ENCODE measurements at regions not wholly inside any gene's neighbourhood (a gene's known extent, or its start where the extent isn't known, plus 50 kb on each side); places are given as distances from the start of the nearest gene placed in this dataset.

DNA sequence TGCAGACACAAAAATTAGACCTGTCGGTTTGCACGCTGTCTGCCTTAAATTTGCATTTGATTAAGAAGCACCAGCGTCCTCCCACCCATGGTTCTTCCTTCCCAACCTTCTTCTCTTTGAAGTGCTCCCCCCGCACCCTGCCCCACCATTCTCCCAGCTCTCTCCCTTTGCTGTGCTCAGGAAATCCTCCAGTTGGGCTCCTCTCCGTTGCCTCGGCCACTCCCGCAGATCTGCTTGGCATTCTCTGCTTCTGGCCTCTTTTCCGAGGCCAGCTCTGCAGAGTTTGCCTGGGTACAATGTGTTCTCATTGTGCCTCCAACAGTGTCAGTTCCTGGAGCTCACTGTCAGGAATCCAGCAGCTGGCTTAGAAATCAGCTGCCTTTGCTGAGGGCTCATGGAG lies 126.1 kb downstream of the NAV1 start:
- no peak overlapping the region for H2BK12ac ChIP-seq (ENCODE audit: low read length)
- peaks cover 2% of the 10 kb centered on the region for H3K9me3 ChIP-seq (ENCODE audit: insufficient read depth, low read depth, low read length)
- peaks cover 10 to 19% of the 10 kb centered on the region in 2 experiments for H3K36me3 ChIP-seq (ENCODE audit: control insufficient read depth in 1 of 2, insufficient read depth in 2 of 2, low read length in 2 of 2)
- no peak overlapping the region for H3K23ac ChIP-seq (ENCODE audit: low read length)
- no peak overlapping the region for H3K18ac ChIP-seq (ENCODE audit: low read length)
- WGBS (ENCODE audit: extremely low coverage, insufficient coverage, insufficient read length), result no CpG with 5 or more reads among the region's 8 CpGs
- no peak overlapping the region for H4K12ac ChIP-seq (ENCODE audit: low read depth, low read length)
- no peak overlapping the region for H3K9ac ChIP-seq (ENCODE audit: low read length)
- no peak for DNase-seq
- H3K27me3 ChIP-seq (ENCODE audit: insufficient read depth, low read length), result no peaks in the 10 kb centered on the region
- no peak overlapping the region for H3K27ac ChIP-seq (ENCODE audit: low read depth, low read length)
- no peak overlapping the region for H3K4me3 ChIP-seq (ENCODE audit: low read depth, low read length)
- H2BK5ac ChIP-seq (ENCODE audit: low read depth, low read length, poor library complexity), result no peak overlapping the region
- H3K4ac ChIP-seq (ENCODE audit: low read depth, low read length), result no peak overlapping the region
- no peak overlapping the region for H2AK5ac ChIP-seq (ENCODE audit: low read length)
- H3K79me1 ChIP-seq (ENCODE audit: low read length), result no peaks in the 10 kb centered on the region
- no peak overlapping the region for H2AFZ ChIP-seq (ENCODE audit: insufficient read depth, low read length, poor library complexity)
- H4K8ac ChIP-seq (ENCODE audit: low read depth, low read length), result no peak overlapping the region
- H3K4me1 ChIP-seq (ENCODE audit: control insufficient read depth in 1 of 2, insufficient read depth in 2 of 2, low read length in 2 of 2), result no peaks in the 10 kb centered on the region
- no peak overlapping the region for H2BK120ac ChIP-seq (ENCODE audit: insufficient read depth, low read length, poor library complexity)
- no peak overlapping the region for H4K91ac ChIP-seq (ENCODE audit: low read depth, low read length)
- no peak overlapping the region for H3K14ac ChIP-seq (ENCODE audit: low read length)
- no peak overlapping the region for H3K4me2 ChIP-seq (ENCODE audit: low read length)
- no peaks in the 10 kb centered on the region for H3K79me2 ChIP-seq (ENCODE audit: control insufficient read depth, insufficient read depth, low read length, poor library complexity)

DNA sequence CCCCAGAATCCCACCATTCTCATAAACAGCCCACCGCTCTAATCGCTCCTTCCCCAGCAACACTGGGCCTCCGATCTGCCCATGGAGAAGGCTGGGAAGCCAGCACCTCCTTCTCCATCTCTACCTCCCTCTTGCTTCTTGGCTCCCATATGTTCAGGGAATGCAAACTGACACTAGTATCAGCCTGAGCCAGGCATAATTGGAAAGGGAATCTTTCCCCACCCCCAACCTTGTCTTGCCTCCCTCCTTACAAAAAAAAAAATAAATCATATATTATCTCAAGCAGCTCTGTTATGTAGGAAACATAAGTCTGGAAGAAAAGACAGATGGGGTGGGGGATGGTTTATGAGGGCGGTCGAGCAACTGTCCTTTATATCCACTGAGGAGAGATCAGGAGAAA lies 127.2 kb downstream of the NAV1 start:
- H2BK5ac ChIP-seq (ENCODE audit: low read depth, low read length, poor library complexity), result no peak overlapping the region
- H3K36me3 ChIP-seq (ENCODE audit: control insufficient read depth in 1 of 2, insufficient read depth in 2 of 2, low read length in 2 of 2), result peaks cover 7 to 16% of the 10 kb centered on the region in 2 experiments
- no peak overlapping the region for H4K91ac ChIP-seq (ENCODE audit: low read depth, low read length)
- H3K9me3 ChIP-seq (ENCODE audit: insufficient read depth, low read depth, low read length), result peaks cover 2% of the 10 kb centered on the region
- H3K4me3 ChIP-seq (ENCODE audit: low read depth, low read length), result no peak overlapping the region
- no peak overlapping the region for H2AFZ ChIP-seq (ENCODE audit: insufficient read depth, low read length, poor library complexity)
- no peak overlapping the region for H3K27ac ChIP-seq (ENCODE audit: low read depth, low read length)
- H3K14ac ChIP-seq (ENCODE audit: low read length), result no peak overlapping the region
- H3K4me1 ChIP-seq (ENCODE audit: control insufficient read depth in 1 of 2, insufficient read depth in 2 of 2, low read length in 2 of 2), result no peaks in the 10 kb centered on the region
- DNase-seq, result no peak
- H3K4ac ChIP-seq (ENCODE audit: low read depth, low read length), result no peak overlapping the region
- no peak overlapping the region for H2AK5ac ChIP-seq (ENCODE audit: low read length)
- no peak overlapping the region for H4K12ac ChIP-seq (ENCODE audit: low read depth, low read length)
- H3K9ac ChIP-seq (ENCODE audit: low read length), result no peak overlapping the region
- no peak overlapping the region for H3K4me2 ChIP-seq (ENCODE audit: low read length)
- no peaks in the 10 kb centered on the region for H3K79me2 ChIP-seq (ENCODE audit: control insufficient read depth, insufficient read depth, low read length, poor library complexity)
- H3K79me1 ChIP-seq (ENCODE audit: low read length), result no peaks in the 10 kb centered on the region
- no peak overlapping the region for H3K23ac ChIP-seq (ENCODE audit: low read length)
- no peaks in the 10 kb centered on the region for H3K27me3 ChIP-seq (ENCODE audit: insufficient read depth, low read length)
- no peak overlapping the region for H2BK12ac ChIP-seq (ENCODE audit: low read length)
- no CpG with 5 or more reads among the region's 5 CpGs for WGBS (ENCODE audit: extremely low coverage, insufficient coverage, insufficient read length)
- no peak overlapping the region for H3K18ac ChIP-seq (ENCODE audit: low read length)
- no peak overlapping the region for H2BK120ac ChIP-seq (ENCODE audit: insufficient read depth, low read length, poor library complexity)
- no peak overlapping the region for H4K8ac ChIP-seq (ENCODE audit: low read depth, low read length)

DNA sequence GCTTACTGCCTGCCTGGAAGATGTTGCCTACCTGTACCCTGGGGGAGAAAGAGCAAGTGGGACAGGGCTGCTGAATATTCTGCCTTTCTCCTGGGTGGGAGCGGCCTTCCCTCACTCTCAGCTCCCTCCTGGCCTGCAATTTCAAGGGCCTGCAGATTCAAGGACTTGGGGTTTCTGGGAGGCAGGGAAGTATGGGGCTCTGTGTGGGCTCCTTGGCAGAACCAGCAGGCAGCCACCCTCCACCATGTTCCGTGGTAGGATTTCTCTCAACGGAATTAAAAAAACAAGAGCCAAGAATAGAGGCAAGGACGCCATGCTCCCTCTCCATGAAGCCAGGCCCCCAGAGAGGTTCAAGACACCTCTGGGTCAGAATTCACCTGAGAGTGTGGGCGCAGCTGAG lies 127.7 kb downstream of the NAV1 start:
- Histone ChIP-seq H3K4me1 (ENCODE audit: control insufficient read depth in 1 of 2, insufficient read depth in 2 of 2, low read length in 2 of 2) (no peaks in the 10 kb centered on the region), H2BK5ac (ENCODE audit: low read depth, low read length, poor library complexity) (no peak overlapping the region), H3K4ac (ENCODE audit: low read depth, low read length) (no peak overlapping the region), H2BK12ac (ENCODE audit: low read length) (no peak overlapping the region), H3K9me3 (ENCODE audit: insufficient read depth, low read depth, low read length) (peaks cover 2% of the 10 kb centered on the region), H3K23ac (ENCODE audit: low read length) (no peak overlapping the region), H2AK5ac (ENCODE audit: low read length) (no peak overlapping the region), H3K14ac (ENCODE audit: low read length) (no peak overlapping the region), H4K8ac (ENCODE audit: low read depth, low read length) (no peak overlapping the region), H3K9ac (ENCODE audit: low read length) (no peak overlapping the region), H4K91ac (ENCODE audit: low read depth, low read length) (no peak overlapping the region), H3K79me1 (ENCODE audit: low read length) (no peaks in the 10 kb centered on the region), H3K4me2 (ENCODE audit: low read length) (no peak overlapping the region), H2AFZ (ENCODE audit: insufficient read depth, low read length, poor library complexity) (no peak overlapping the region), H3K79me2 (ENCODE audit: control insufficient read depth, insufficient read depth, low read length, poor library complexity) (no peaks in the 10 kb centered on the region), H3K36me3 (ENCODE audit: control insufficient read depth in 1 of 2, insufficient read depth in 2 of 2, low read length in 2 of 2) (peaks cover 7 to 14% of the 10 kb centered on the region in 2 experiments), H2BK120ac (ENCODE audit: insufficient read depth, low read length, poor library complexity) (no peak overlapping the region), H3K27me3 (ENCODE audit: insufficient read depth, low read length) (no peaks in the 10 kb centered on the region), H3K18ac (ENCODE audit: low read length) (no peak overlapping the region), H4K12ac (ENCODE audit: low read depth, low read length) (no peak overlapping the region), H3K4me3 (ENCODE audit: low read depth, low read length) (no peak overlapping the region), H3K27ac (ENCODE audit: low read depth, low read length) (no peak overlapping the region)
- no peak for DNase-seq
- WGBS (ENCODE audit: extremely low coverage, insufficient coverage, insufficient read length), result no CpG with 5 or more reads among the region's 5 CpGs

DNA sequence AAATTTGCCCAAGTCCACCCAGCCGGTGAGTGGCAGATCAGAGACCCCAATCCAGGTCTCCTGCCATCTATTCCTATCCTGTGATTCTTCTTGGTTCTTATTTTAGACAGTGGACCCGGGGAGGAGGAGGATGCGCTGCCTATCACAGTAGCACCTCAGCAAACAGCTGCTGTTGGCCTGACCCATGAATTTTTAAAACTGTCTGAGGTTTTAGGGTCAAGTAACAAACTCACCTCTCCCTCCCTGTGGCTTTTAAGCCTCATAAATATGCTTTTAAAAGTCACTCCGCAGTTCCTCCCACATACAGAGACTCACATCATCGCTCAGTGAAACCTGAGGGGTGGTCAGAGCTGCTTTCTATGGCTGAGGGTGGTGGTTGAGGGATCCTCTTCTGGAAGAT lies 128.6 kb downstream of the NAV1 start:
- Histone ChIP-seq H3K4me1 (ENCODE audit: control insufficient read depth in 1 of 2, insufficient read depth in 2 of 2, low read length in 2 of 2) (no peaks in the 10 kb centered on the region), H3K4me3 (ENCODE audit: low read depth, low read length) (no peak overlapping the region), H3K9me3 (ENCODE audit: insufficient read depth, low read depth, low read length) (peaks cover 2% of the 10 kb centered on the region), H2AFZ (ENCODE audit: insufficient read depth, low read length, poor library complexity) (no peak overlapping the region), H3K9ac (ENCODE audit: low read length) (no peak overlapping the region), H3K79me2 (ENCODE audit: control insufficient read depth, insufficient read depth, low read length, poor library complexity) (no peaks in the 10 kb centered on the region), H3K4ac (ENCODE audit: low read depth, low read length) (no peak overlapping the region), H2BK5ac (ENCODE audit: low read depth, low read length, poor library complexity) (no peak overlapping the region), H4K8ac (ENCODE audit: low read depth, low read length) (no peak overlapping the region), H3K36me3 (ENCODE audit: control insufficient read depth in 1 of 2, insufficient read depth in 2 of 2, low read length in 2 of 2) (peaks cover 7 to 12% of the 10 kb centered on the region in 2 experiments), H2BK12ac (ENCODE audit: low read length) (no peak overlapping the region), H3K27me3 (ENCODE audit: insufficient read depth, low read length) (no peaks in the 10 kb centered on the region), H3K27ac (ENCODE audit: low read depth, low read length) (no peak overlapping the region), H3K23ac (ENCODE audit: low read length) (no peak overlapping the region), H2BK120ac (ENCODE audit: insufficient read depth, low read length, poor library complexity) (no peak overlapping the region), H4K12ac (ENCODE audit: low read depth, low read length) (no peak overlapping the region), H3K14ac (ENCODE audit: low read length) (no peak overlapping the region), H3K4me2 (ENCODE audit: low read length) (no peak overlapping the region), H3K18ac (ENCODE audit: low read length) (no peak overlapping the region), H4K91ac (ENCODE audit: low read depth, low read length) (no peak overlapping the region), H3K79me1 (ENCODE audit: low read length) (no peaks in the 10 kb centered on the region), H2AK5ac (ENCODE audit: low read length) (no peak overlapping the region)
- no peak for DNase-seq
- no CpG with 5 or more reads among the region's 5 CpGs for WGBS (ENCODE audit: extremely low coverage, insufficient coverage, insufficient read length)
